D721Med (cell line): ENCODE measurements at regions not wholly inside any gene's neighbourhood (a gene's known extent, or its start where the extent isn't known, plus 50 kb on each side); places are given as distances from the start of the nearest gene placed in this dataset.
"Not testable (repeated sequence)": the region's sequence is repeated elsewhere in the genome, so short reads cannot be mapped to it uniquely, and the experiment has no call there.

Experiments
- DNase-seq: peaks from one replicate; pipeline ENCODE4 v3.0.0; 2011; ENCODE audit warnings: low spot score; ENCODE audit not compliant: insufficient read length
- FAIRE-seq: peaks from 2 replicates; lab custom pipeline; 2011; peaks lifted over from hg19 to GRCh38; lab: Jason Lieb, UNC
- TF ChIP-seq, protein P1 (sequence below): IDR thresholded peaks from 2 replicates; pipeline ENCODE4 v1.5.1; 2012; ENCODE audit warnings: mild to moderate bottlenecking, control low read depth; ENCODE audit not compliant: insufficient read depth; ENCODE audit errors: missing control alignments

DNA sequence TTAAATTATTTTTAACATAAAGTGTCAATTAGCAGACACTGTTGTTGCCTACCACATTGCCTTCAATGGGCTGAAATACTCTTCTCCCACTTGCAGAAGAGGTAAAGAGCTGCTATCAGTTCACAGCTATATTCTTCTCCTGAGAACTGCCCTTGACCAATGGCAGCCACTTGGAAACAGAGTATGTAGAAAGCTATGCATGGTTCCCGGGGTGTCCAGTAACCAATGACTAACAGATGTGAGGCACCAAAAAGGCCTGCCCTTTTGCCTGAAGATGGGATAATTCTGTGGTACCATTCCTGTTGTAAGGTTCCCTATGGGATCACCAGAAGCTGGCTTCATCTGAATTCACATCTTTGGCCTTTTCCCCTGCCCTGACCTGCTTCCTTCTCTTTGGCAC, 181.4 kb upstream of the MAP3K1 start:
- TF ChIP-seq, protein P1, sequence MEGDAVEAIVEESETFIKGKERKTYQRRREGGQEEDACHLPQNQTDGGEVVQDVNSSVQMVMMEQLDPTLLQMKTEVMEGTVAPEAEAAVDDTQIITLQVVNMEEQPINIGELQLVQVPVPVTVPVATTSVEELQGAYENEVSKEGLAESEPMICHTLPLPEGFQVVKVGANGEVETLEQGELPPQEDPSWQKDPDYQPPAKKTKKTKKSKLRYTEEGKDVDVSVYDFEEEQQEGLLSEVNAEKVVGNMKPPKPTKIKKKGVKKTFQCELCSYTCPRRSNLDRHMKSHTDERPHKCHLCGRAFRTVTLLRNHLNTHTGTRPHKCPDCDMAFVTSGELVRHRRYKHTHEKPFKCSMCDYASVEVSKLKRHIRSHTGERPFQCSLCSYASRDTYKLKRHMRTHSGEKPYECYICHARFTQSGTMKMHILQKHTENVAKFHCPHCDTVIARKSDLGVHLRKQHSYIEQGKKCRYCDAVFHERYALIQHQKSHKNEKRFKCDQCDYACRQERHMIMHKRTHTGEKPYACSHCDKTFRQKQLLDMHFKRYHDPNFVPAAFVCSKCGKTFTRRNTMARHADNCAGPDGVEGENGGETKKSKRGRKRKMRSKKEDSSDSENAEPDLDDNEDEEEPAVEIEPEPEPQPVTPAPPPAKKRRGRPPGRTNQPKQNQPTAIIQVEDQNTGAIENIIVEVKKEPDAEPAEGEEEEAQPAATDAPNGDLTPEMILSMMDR, result no peak
- no peak for FAIRE-seq
- no peak for DNase-seq

DNA sequence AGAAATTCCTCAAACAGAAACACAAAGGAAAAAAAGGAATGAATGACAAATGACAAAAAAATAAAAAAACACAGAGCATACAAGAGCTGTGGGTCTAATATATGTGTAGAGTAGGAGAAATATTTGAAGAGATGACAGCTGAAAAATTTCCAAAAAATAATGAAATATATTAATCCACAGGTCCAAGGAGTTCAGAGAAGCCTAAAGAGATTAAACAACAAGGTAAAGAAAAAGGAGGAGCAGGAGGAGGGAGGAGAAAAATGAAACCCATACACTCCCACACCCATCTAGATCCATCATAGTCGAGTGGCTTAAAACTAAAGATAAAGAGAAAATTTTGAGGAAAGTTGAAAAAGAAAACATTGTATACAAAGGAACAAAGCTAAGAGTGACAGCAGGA, 182.4 kb upstream of the MAP3K1 start:
- DNase-seq, result no peak
- FAIRE-seq, result no peak
- TF ChIP-seq, protein P1, result no peak

GRCh38 chr5:56632199-56632598, 183.2 kb upstream of the MAP3K1 start:
- DNase-seq (no peak), FAIRE-seq (no peak)
- TF ChIP-seq, protein P1, result no peak

DNA sequence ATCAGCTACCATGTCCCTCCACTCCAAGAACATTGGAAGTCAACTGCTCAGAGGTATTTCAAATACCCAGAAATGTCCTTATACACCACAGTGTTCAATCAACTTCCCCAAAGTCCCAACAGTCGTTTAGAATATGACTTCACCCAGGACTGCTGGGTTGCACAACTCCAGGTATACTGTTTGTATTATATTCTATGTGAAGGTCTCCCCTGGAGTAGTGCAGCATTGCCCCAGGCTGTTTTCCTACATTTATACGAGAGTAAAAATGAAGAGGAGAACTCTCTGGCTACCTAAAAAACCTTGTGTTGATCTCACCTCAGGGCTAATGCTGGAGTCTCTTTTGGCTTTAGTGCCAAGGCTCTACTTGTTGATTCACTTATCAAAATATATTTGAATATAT, 183.6 kb upstream of the MAP3K1 start:
- DNase-seq, result no peak
- TF ChIP-seq, protein P1, result no peak
- no peak for FAIRE-seq

DNA sequence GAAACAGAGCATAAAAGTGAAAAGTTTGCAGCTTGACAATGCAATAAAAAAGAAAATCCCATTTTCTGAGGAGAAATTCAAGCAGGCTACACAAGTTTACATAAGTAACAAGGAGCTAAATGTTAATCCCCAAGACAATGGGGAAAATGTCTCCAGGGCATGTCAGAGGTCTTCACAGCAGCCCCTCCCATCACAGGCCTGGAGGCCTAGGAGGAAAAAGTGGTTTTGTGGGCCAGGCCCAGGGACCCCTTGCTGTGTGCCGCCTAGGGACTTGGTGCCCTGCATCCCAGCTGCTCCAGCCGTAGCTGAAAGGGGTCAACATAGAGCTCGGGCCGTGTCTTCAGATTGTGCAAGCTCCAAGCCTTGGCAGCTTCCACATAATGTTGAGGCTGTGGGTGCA, 186.7 kb upstream of the MAP3K1 start:
- not testable (repeated sequence) for FAIRE-seq, DNase-seq

DNA sequence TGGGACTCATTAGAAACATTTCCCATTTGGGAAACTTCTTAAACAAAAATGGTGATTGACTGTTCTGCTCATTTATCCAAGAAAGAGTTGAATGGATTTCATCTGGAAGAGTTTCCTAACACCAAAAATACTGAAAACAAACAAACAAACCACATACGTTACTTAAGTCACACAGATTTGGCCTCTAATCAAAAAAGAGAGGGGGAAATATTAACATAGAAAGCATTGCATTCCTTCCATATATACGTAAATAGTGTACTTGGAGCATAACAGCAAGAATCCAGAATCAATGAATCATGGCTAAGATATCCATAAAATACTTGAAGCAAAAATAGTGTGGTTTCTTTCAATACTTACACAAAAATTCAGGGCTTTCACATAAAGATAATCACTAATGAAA, 189.8 kb upstream of the MAP3K1 start:
- no peak for FAIRE-seq
- DNase-seq, result no peak
- TF ChIP-seq, protein P1, result no peak

DNA sequence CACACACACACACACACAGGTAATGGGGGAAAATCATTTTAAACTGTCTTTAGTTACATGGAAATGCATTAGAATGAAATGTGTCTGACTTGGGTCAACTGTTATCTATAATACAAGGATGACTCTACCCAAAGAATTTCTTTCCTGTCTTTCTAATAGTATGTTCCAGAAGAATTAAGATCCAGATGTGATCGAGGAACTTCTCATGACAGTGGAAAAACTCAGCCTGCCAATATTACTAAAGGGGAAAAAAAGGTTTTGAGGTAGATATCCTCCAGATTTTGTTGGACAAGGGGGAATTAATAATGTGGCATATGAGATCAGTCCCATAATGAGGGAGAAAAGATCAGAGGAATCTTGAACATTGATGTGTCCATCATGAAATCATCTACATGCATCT, 190.6 kb upstream of the MAP3K1 start:
- DNase-seq, result no peak
- no peak for FAIRE-seq
- TF ChIP-seq, protein P1, result no peak

GRCh38 chr5:56622141-56622540, 193.2 kb upstream of the MAP3K1 start:
- DNase-seq (no peak), FAIRE-seq (no peak)
- TF ChIP-seq, protein P1, result no peak
